GOT3 (cell line): ENCODE measurements at regions not wholly inside any gene's neighbourhood (a gene's known extent, or its start where the extent isn't known, plus 50 kb on each side); places are given as distances from the start of the nearest gene placed in this dataset.

Source experiments
- DNase-seq: peaks from one replicate; lab custom pipeline; 2025; ENCODE audit warnings: mixed read lengths; lab: John Stamatoyannopoulos, UW

- no peak for DNase-seq
Observed at GRCh38 chr10:4074545-4075407, 289.8 kb upstream of the KLF6 start.

DNA sequence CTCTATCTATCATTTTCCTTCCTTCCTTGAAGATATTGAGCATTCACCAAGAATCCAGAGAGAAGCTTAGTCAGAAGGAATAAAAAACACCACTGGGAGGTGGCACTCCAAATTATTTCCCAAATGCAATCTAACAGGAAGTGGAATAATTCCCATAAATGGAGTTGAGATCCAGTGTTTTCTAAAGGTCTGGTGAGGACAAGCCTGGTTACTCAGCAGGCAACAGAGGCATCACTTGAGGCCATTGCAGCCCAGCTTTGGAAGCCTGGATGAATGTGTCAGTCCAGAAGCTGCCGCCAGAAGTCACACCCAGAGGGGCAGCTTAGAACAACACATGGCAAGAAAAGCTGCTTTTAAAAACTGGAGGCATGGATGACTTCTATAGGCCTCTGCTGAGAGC is 288.9 kb upstream of the KLF6 start:
- DNase-seq, result no peak

DNA sequence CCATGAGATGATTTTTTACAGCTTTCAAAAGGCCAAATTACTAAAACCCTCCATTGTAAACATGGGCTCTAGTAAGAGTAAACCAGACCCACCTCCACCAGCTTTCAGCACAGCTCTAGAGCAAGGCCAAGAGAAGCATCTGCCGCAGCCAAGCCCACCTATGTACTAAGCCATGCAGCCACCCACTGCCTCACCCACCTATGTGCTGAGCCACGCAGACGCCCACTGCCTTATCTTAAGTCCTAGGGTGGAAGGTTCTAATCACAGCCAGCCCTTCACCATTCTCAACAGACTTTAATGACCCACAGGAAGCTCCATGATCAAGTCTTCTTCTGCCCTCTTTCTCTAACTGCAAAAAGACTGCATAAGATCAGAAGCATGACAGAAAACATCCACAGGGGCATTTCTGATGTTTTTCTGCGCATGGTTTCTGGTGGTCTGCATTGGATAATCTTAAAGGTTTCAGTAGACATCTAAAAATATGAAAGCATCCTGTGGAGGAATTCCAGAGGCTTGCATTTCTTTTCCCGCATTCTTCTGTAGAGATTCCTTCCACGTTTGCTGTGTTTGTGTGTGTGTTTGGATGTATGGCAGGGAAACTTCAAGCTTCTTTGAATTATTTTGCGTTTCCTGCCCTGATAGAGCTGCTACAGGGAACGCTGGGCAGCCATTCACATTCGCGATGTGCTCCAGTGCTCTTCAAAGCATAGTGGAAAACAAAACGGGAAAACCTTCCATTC is 286.1 kb upstream of the KLF6 start:
- no peak for DNase-seq

DNA sequence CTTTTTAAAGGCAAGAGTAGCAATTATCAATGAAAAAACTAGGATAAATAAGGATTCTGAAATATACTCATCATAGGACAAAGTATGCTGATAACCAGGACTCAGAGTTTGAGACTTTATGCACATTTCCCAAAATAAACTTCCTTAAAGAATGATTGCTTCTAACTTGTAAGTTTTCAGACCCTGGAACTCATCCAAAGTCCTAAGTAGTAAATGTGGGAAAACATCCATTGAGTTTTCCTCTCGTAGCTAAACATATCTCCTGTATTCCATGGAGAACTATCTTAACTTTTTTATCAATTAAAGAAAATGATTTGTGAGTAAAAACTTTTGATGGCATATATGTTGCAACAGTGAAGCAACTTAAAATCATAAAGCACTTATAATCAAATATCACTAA is 285.2 kb upstream of the KLF6 start:
- DNase-seq, result no peak

GRCh38 chr10:4069491-4069890 is 284.5 kb upstream of the KLF6 start:
- DNase-seq, result no peak

DNA sequence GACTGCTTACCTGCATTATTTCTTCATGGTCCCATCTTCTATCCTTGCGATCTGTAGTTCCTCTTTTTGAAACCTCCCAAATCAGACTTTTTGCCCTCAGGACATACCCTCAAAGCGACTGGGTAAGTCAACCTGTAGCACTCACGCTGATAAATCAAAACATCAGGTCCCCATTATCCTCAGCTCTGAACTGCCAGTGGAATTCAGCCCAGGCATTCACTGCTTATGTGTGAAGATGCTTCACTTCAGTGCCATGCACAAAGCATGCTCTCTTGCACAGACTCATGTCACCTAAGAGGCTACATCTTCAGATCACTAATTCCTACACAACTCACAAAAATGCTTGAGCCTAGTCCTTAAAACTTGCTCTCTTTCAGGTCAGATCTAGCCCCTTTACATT is 283.6 kb upstream of the KLF6 start:
- DNase-seq, result no peak

GRCh38 chr10:4067931-4068561 is 283.0 kb upstream of the KLF6 start:
- no peak for DNase-seq

DNA sequence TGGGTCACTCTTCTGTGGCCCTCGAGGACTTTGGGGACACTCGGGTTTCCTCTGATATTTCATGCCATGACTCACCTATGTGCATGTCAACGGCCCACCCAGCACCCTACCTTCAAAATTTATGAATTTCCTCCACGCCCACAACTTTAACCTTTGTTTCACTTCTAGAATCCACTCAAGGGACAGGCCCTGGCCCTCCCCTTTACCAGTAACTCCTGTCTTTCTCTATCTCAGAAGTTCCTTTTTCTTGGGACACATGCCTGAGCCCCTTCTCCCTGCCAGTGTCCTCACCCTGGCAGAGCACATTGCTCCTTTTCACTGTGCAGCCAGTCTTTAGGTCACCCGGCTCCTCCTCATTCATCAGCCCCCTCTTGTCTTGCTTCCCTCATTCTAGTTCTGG is 282.5 kb upstream of the KLF6 start:
- DNase-seq, result no peak

GRCh38 chr10:4066581-4067390 is 281.8 kb upstream of the KLF6 start:
- DNase-seq, result no peak

- DNase-seq, result no peak
Observed at GRCh38 chr10:4064489-4064888, 279.5 kb upstream of the KLF6 start.

DNA sequence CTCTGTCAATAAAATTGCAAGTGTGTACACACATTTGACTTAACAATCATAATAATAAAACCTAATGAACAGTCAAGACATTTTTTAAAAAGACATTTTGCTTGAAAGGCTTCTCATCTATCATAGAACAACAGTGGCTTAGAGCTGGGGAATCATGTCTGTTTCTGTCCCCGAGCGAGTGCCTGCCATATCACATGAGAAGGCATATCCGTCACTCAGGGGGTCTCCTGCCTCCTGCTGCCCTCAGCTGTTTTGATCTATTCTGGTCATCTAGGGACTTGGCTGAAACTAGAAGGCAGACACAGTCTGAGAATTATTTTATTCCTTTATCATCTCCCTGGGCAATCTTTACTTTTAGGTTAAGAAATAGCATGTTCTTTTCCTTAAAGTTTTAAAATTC is 278.7 kb upstream of the KLF6 start:
- DNase-seq, result no peak

GRCh38 chr10:4062751-4063150 is 277.7 kb upstream of the KLF6 start:
- no peak for DNase-seq

DNA sequence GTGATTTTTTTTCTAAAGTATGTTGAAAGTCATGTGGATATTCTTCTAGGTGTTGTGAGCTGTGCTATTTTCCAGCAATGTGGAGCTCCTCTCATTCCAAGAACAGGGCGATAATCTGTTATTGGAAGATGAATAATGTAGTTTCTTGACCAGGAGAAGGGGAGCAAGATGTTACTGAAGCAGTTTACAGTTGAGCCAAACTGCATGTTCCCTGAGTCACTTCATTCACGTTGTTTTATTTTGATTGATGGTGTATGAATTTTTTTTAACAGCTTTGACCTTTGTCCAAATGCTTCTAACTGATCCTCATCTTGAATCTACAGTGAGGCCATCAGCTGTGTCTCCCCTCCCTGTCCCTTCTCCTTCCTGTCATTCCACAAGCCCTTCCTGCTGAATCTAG is 277.1 kb upstream of the KLF6 start:
- no peak for DNase-seq

GRCh38 chr10:4061441-4061951 is 276.5 kb upstream of the KLF6 start:
- DNase-seq, result no peak

GRCh38 chr10:4059471-4060138 is 274.6 kb upstream of the KLF6 start:
- DNase-seq, result no peak

GRCh38 chr10:4058514-4059029 is 273.6 kb upstream of the KLF6 start:
- no peak for DNase-seq

- DNase-seq, result no peak
Observed at GRCh38 chr10:4057725-4058513, 272.9 kb upstream of the KLF6 start.

DNA sequence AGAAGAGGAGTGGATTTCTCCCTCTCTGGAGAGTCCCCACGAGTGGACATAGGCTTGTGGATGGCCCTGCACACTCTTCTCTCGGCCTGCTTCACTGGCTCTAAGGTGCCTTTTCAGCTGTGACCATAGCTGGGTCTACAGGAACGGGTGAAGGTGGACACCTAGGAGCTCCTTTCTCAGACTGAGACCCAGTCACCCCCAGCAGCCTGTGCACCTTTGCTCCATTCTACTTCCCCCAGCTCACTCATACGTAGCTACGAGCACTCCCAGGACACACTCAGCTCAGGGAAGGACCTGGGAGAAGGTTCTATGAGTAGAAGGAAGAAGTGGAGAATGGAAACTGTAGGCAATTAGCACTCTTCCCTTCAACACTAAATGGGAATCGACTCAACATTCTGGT is 272.0 kb upstream of the KLF6 start:
- DNase-seq, result no peak

- DNase-seq, result no peak
Observed at GRCh38 chr10:4054656-4055435, 269.8 kb upstream of the KLF6 start.
